IMR-90 (cell line): ENCODE measurements at regions not wholly inside any gene's neighbourhood (a gene's known extent, or its start where the extent isn't known, plus 50 kb on each side); places are given as distances from the start of the nearest gene placed in this dataset.

Experiments used
- ATAC-seq: fragments of 200-7000 bp; cut with Tn5 transposase; 2 replicates; pipeline ENCODE4 v1.9.1; 2020; ENCODE audit warnings: low read depth, mild to moderate bottlenecking, moderate library complexity
- BruUV-seq: library from RNA; stranded (reverse); fragments of 400-500 nt; replicated peaks from 2 replicates; lab custom pipeline; 2021; lab: Mats Ljungman, UMichigan
- CTCF ChIA-PET: fragments of 300-600 bp; formaldehyde crosslinking; extraction: SDS; loops from one replicate; lab custom pipeline; 2021; ENCODE audit warnings: antibody characterized with exemption; lab: Yijun Ruan, JAX
- POLR2A ChIA-PET: fragments of 300-600 bp; sonication (Branson Sonifier 250); formaldehyde crosslinking; loops from one replicate; lab custom pipeline; 2022; ENCODE audit warnings: antibody characterized with exemption; ENCODE audit not compliant: unreplicated experiment; lab: Charles Lee
- DNase-seq: peaks from one replicate; pipeline ENCODE4 v3.0.0; 2013
- H2AFZ ChIP-seq: replicated peaks from 2 replicates; pipeline ENCODE3; 2013; ENCODE audit warnings: low read length, mild to moderate bottlenecking; ENCODE audit not compliant: poor library complexity
- H2AK5ac ChIP-seq: 2 replicates; pipeline ENCODE4 v1.6.1; 2013; ENCODE audit warnings: low read depth, low read length, inconsistent platforms
- H2AK9ac ChIP-seq: replicated peaks from 2 replicates; pipeline ENCODE3; 2013; ENCODE audit warnings: mild to moderate bottlenecking, low read depth, low read length, moderate library complexity; ENCODE audit not compliant: poor library complexity
- H2BK120ac ChIP-seq: 2 replicates; pipeline ENCODE4 v1.6.1; 2013; ENCODE audit warnings: low read depth, low read length, inconsistent platforms
- H2BK15ac ChIP-seq: 3 replicates; pipeline ENCODE4 v1.6.1; 2013; ENCODE audit warnings: low read depth, low read length, inconsistent platforms
- H2BK20ac ChIP-seq: 2 replicates; pipeline ENCODE4 v1.6.1; 2013; ENCODE audit warnings: low read depth, mild to moderate bottlenecking, inconsistent platforms, low read length, moderate library complexity
- H2BK5ac ChIP-seq: 2 replicates; pipeline ENCODE4 v1.6.1; 2013; ENCODE audit warnings: mild to moderate bottlenecking, low read depth, low read length, inconsistent platforms; ENCODE audit not compliant: poor library complexity, severe bottlenecking
- H3K14ac ChIP-seq: replicated peaks from 2 replicates; pipeline ENCODE4 v1.6.1; 2013; ENCODE audit warnings: low read depth, low read length, inconsistent platforms
- H3K18ac ChIP-seq: 2 replicates; pipeline ENCODE4 v1.6.1; 2013; ENCODE audit warnings: low read depth, low read length, control low read depth
- H3K23ac ChIP-seq: 2 replicates; pipeline ENCODE4 v1.6.1; 2013; ENCODE audit warnings: low read depth, low read length, inconsistent platforms
- H3K27ac ChIP-seq: 2 replicates; pipeline ENCODE4 v1.5.1; 2013; ENCODE audit warnings: mild to moderate bottlenecking, control low read depth, low read length; ENCODE audit not compliant: insufficient read depth
- H3K27me3 ChIP-seq: 2 replicates; pipeline ENCODE4 v1.6.1; 2013; ENCODE audit warnings: low read length; ENCODE audit not compliant: control insufficient read depth, insufficient read depth
- H3K36me3 ChIP-seq: 2 replicates; pipeline ENCODE4 v1.6.1; 2013; ENCODE audit warnings: low read length, mixed read lengths; ENCODE audit not compliant: control insufficient read depth, insufficient read depth
- H3K4ac ChIP-seq: 2 replicates; pipeline ENCODE4 v1.6.1; 2013; ENCODE audit warnings: low read depth, low read length, inconsistent platforms
- H3K4me1 ChIP-seq: 2 replicates; pipeline ENCODE4 v1.6.1; 2013; ENCODE audit warnings: low read length, mixed read lengths; ENCODE audit not compliant: control insufficient read depth, insufficient read depth
- H3K4me2 ChIP-seq: 2 replicates; pipeline ENCODE4 v1.6.1; 2013; ENCODE audit warnings: low read depth, mild to moderate bottlenecking, control low read depth, low read length, moderate library complexity
- H3K4me3 ChIP-seq: 2 replicates; pipeline ENCODE4 v1.5.1; 2013; ENCODE audit warnings: low read depth, mild to moderate bottlenecking, control low read depth, low read length, moderate library complexity; ENCODE audit not compliant: insufficient read depth
- H3K56ac ChIP-seq: 2 replicates; pipeline ENCODE4 v1.6.1; 2013; ENCODE audit warnings: low read length, inconsistent platforms; ENCODE audit not compliant: insufficient read depth; ENCODE audit errors: extremely low read depth
- H3K79me1 ChIP-seq, 2 experiments: 2 replicates each; pipeline ENCODE4 v1.6.1; 2013; ENCODE audit warnings: low read length in 2 of 2, inconsistent platforms in 1 of 2, low read depth in 1 of 2
- H3K9ac ChIP-seq: 2 replicates; pipeline ENCODE4 v1.6.1; 2013; ENCODE audit warnings: low read depth, low read length, control low read depth
- H3K9me1 ChIP-seq: 2 replicates; pipeline ENCODE4 v1.6.1; 2013; ENCODE audit warnings: low read length, inconsistent platforms; ENCODE audit not compliant: insufficient read depth
- H3K9me3 ChIP-seq: 2 replicates; pipeline ENCODE4 v1.6.1; 2013; ENCODE audit warnings: low read length; ENCODE audit not compliant: control insufficient read depth, insufficient read depth
- H4K20me1 ChIP-seq: 2 replicates; pipeline ENCODE4 v1.6.1; 2013; ENCODE audit warnings: low read length, inconsistent platforms; ENCODE audit not compliant: insufficient read depth
- H4K5ac ChIP-seq: 2 replicates; pipeline ENCODE4 v1.6.1; 2013; ENCODE audit warnings: mild to moderate bottlenecking, low read depth, low read length, control low read depth
- H4K8ac ChIP-seq, 2 experiments: 2 replicates each; pipeline ENCODE4 v1.6.1; 2013; ENCODE audit warnings: low read depth in 2 of 2, low read length in 2 of 2, control low read depth in 1 of 2, inconsistent platforms in 1 of 2
- H4K91ac ChIP-seq: 2 replicates; pipeline ENCODE4 v1.6.1; 2013; ENCODE audit warnings: low read depth, low read length, inconsistent platforms; ENCODE audit not compliant: insufficient read depth
- ELK1 ChIP-seq: fragments of 150-350 bp; IDR thresholded peaks from 2 replicates; pipeline ENCODE4 v1.6.1; 2016; ENCODE audit warnings: low read depth, mild to moderate bottlenecking, low read length, moderate library complexity, borderline replicate concordance
- FOS ChIP-seq: fragments of 150-350 bp; IDR thresholded peaks from 2 replicates; pipeline ENCODE4 v1.6.1; 2016; ENCODE audit warnings: low read depth, low read length
- RAD21 ChIP-seq: IDR thresholded peaks from 2 replicates; pipeline ENCODE4 v1.6.1; 2012; ENCODE audit warnings: low read length, improper control_type of control experiment
- RCOR1 ChIP-seq: IDR thresholded peaks from 2 replicates; pipeline ENCODE4 v1.6.1; 2012; ENCODE audit warnings: mild to moderate bottlenecking, low read length, improper control_type of control experiment; ENCODE audit not compliant: insufficient replicate concordance
- RFX5 ChIP-seq: IDR thresholded peaks from 2 replicates; pipeline ENCODE4 v1.8.0; 2012; ENCODE audit warnings: low read depth, mild to moderate bottlenecking, low read length, moderate library complexity
- SMC3 ChIP-seq: fragments of 150-350 bp; IDR thresholded peaks from 2 replicates; pipeline ENCODE4 v1.6.1; 2016; ENCODE audit warnings: low read depth, mild to moderate bottlenecking, antibody characterized with exemption, low read length, moderate library complexity
- WGBS, 2 experiments: methylation state at CpG; one replicate each; pipeline versions ENCODE4 v1.1.5 to v1.1.7; 2013; ENCODE audit warnings: missing lambda C conversion rate in 2 of 2; ENCODE audit not compliant: insufficient read length in 1 of 2; ENCODE audit errors: extremely low coverage in 2 of 2; 5-methylcytosine and 5-hydroxymethylcytosine counted together
- dilution Hi-C: fragments of 300-500 bp; cut with HindIII; formaldehyde crosslinking; loops from one replicate; pipeline ENCODE4 v1.14.3; 2018; ENCODE audit warnings: low sequenced_read_pairs; ENCODE audit not compliant: unreplicated experiment
- in situ Hi-C: fragments of 300-500 bp; cut with MboI; formaldehyde crosslinking; loops from 3 replicates; pipeline ENCODE4 v1.14.3; 2019; ENCODE audit warnings: low sequenced_read_pairs, inconsistent platforms, mixed read lengths
- intact Hi-C: fragments of 100-400 bp; cut with micrococcal nuclease; formaldehyde crosslinking; loops from 2 replicates; pipeline ENCODE4 v1.10.0; 2022

- no peak overlapping the region for H3K18ac ChIP-seq
- no peaks in the 10 kb centered on the region for H3K4me1 ChIP-seq
- H3K27ac ChIP-seq, result no peak overlapping the region
- WGBS, 2 experiments, result no CpG with 5 or more reads among the region's 1 CpG
- H3K56ac ChIP-seq, result no peak overlapping the region
- POLR2A ChIA-PET, result no interaction called here
- H3K4me2 ChIP-seq, result no peak overlapping the region
- no TSS peak for BruUV-seq
- no peak overlapping the region for H2BK120ac ChIP-seq
- H3K23ac ChIP-seq, result no peak overlapping the region
- DNase-seq (no peak), ATAC-seq (no peak)
- H2BK5ac ChIP-seq, result no peak overlapping the region
- CTCF ChIA-PET, result no interaction called here
- TF ChIP-seq ELK1, result no peak
- no peak for TF ChIP-seq RFX5
- TF ChIP-seq FOS, result no peak
- no peak for TF ChIP-seq RCOR1
- no peak for TF ChIP-seq RAD21
- TF ChIP-seq SMC3, result no peak
- no peak overlapping the region for H4K91ac ChIP-seq
- H4K20me1 ChIP-seq, result no peaks in the 10 kb centered on the region
- H4K5ac ChIP-seq, result no peak overlapping the region
- H2BK15ac ChIP-seq, result no peak overlapping the region
- no peak overlapping the region for H2AK5ac ChIP-seq
- H2AFZ ChIP-seq, result no peak overlapping the region
- H3K27me3 ChIP-seq, result no peaks in the 10 kb centered on the region
- no peak overlapping the region for H3K9ac ChIP-seq
- intact Hi-C loops, result no loop called here
- dilution Hi-C loops, result no loop called here
- H3K14ac ChIP-seq, result no peak overlapping the region
- no peaks in the 10 kb centered on the region for H3K36me3 ChIP-seq
- H3K79me1 ChIP-seq, result no peaks in the 10 kb centered on the region
- no peak overlapping the region for H4K8ac ChIP-seq
- no peaks in the 10 kb centered on the region for H3K9me1 ChIP-seq
- in situ Hi-C loops, result no loop called here
- no peak overlapping the region for H2AK9ac ChIP-seq
- no peak overlapping the region for H3K4me3 ChIP-seq
- no peak overlapping the region for H3K4ac ChIP-seq
- no peak overlapping the region for H2BK20ac ChIP-seq
- 0 out of 2 replicates have a peak, but pooled peaks cover 2% of the 10 kb centered on the region for H3K9me3 ChIP-seq
Measured at GRCh38 chr3:163541629-163542028, 1536.7 kb downstream of the SI start.
